ENCODE measurements at regions not wholly inside any gene's neighbourhood (a gene's known extent, or its start where the extent isn't known, plus 50 kb on each side); places are given as distances from the start of the nearest gene placed in this dataset.

- Histone ChIP-seq H3K27ac (ENCODE audit: low read length) (no peak overlapping the region), H3K4me3 (ENCODE audit: low read depth in 2 of 2, low read length in 2 of 2) (no peak overlapping the region), H3K36me3 (ENCODE audit: control insufficient read depth, insufficient read depth, low read length) (no peaks in the 10 kb centered on the region), H3K9me3 (ENCODE audit: control insufficient read depth, insufficient read depth, low read depth, low read length) (0 out of 2 replicates have a peak, but pooled peaks cover 2% of the 10 kb centered on the region), H3K4me1 (ENCODE audit: control insufficient read depth, insufficient read depth, low read length) (no peaks in the 10 kb centered on the region), H3K27me3 (ENCODE audit: control insufficient read depth, insufficient read depth, low read length) (no peaks in the 10 kb centered on the region)
- DNase-seq (ENCODE audit: low read depth, low spot score): no peak
- ATAC-seq: no peak
- no peak for TF ChIP-seq SIN3A (IDR thresholded peaks at IDR 0.05; ENCODE audit: borderline replicate concordance, insufficient read depth, low read depth, low read length)
- no peak for TF ChIP-seq CTCF (IDR thresholded peaks at IDR 0.05)
- no peak for TF ChIP-seq POLR2AphosphoS5 (IDR thresholded peaks at IDR 0.05; ENCODE audit: low read depth, low read length)
- TF ChIP-seq TCF7L2 (IDR thresholded peaks at IDR 0.05; ENCODE audit: low read depth, low read length): no peak
- no peak for TF ChIP-seq REST (IDR thresholded peaks at IDR 0.05; ENCODE audit: insufficient read depth in 1 of 2, low read depth in 2 of 2, low read length in 1 of 2)
- BruUV-seq (replicated peaks): no TSS peak
- in situ Hi-C loops (cut with HindIII; ENCODE audit: low pct_unique_long_range_greater_than_20kb, low sequenced_read_pairs) (no loop called here), intact Hi-C loops (cut with micrococcal nuclease; ENCODE audit: unreplicated experiment) (no loop called here)
- ChIA-PET CTCF (no interaction called here), POLR2A (no interaction called here)
Observed at GRCh38 chr5:162796507-162796906, 640.9 kb upstream of the CCNG1 start.

GRCh38 chr5:162800301-162800700 is 637.1 kb upstream of the CCNG1 start:
- H3K4me1 ChIP-seq (ENCODE audit: control insufficient read depth, insufficient read depth, low read length): no peaks in the 10 kb centered on the region
- intact Hi-C loops (cut with micrococcal nuclease; ENCODE audit: unreplicated experiment) (no loop called here), in situ Hi-C loops (cut with HindIII; ENCODE audit: low pct_unique_long_range_greater_than_20kb, low sequenced_read_pairs) (no loop called here)
- DNase-seq (ENCODE audit: low read depth, low spot score): no peak
- no peaks in the 10 kb centered on the region for H3K36me3 ChIP-seq (ENCODE audit: control insufficient read depth, insufficient read depth, low read length)
- H3K27ac ChIP-seq (ENCODE audit: low read length): no peak overlapping the region
- ChIA-PET POLR2A (no interaction called here), CTCF (no interaction called here)
- H3K4me3 ChIP-seq (ENCODE audit: low read depth in 2 of 2, low read length in 2 of 2): no peak overlapping the region
- no peaks in the 10 kb centered on the region for H3K27me3 ChIP-seq (ENCODE audit: control insufficient read depth, insufficient read depth, low read length)
- no peak for ATAC-seq
- H3K9me3 ChIP-seq (ENCODE audit: control insufficient read depth, insufficient read depth, low read depth, low read length): peaks cover 2% of the 10 kb centered on the region; the same call in 1 of the 2 replicates
- TF ChIP-seq REST (IDR thresholded peaks at IDR 0.05; ENCODE audit: insufficient read depth in 1 of 2, low read depth in 2 of 2, low read length in 1 of 2) (no peak), CTCF (IDR thresholded peaks at IDR 0.05) (no peak), TCF7L2 (IDR thresholded peaks at IDR 0.05; ENCODE audit: low read depth, low read length) (no peak), POLR2AphosphoS5 (IDR thresholded peaks at IDR 0.05; ENCODE audit: low read depth, low read length) (no peak)
- BruUV-seq (replicated peaks): no TSS peak

Data from Panc1 (cell line).